Coronary artery (tissue), 2 donors: ENCODE measurements at regions not wholly inside any gene's neighbourhood (a gene's known extent, or its start where the extent isn't known, plus 50 kb on each side); places are given as distances from the start of the nearest gene placed in this dataset.

Source experiments
- DNase-seq: peaks from one replicate; pipeline ENCODE4 v3.0.0-alpha.2; 2017; ENCODE audit warnings: low spot score
- H3K27ac ChIP-seq, 2 donors: fragments of 200-600 bp; sonication (generic); one replicate each; pipeline ENCODE4 v1.5.1; 2016 to 2019
- H3K4me3 ChIP-seq: fragments of 200-600 bp; sonication (generic); 2 replicates; pipeline ENCODE4 v1.5.1; 2016; ENCODE audit warnings: mild to moderate bottlenecking, moderate library complexity
- CTCF ChIP-seq: fragments of 200-600 bp; sonication (generic); IDR thresholded peaks from one replicate; pipeline ENCODE4 v1.5.1; 2019; ENCODE audit warnings: antibody characterized with exemption

DNA sequence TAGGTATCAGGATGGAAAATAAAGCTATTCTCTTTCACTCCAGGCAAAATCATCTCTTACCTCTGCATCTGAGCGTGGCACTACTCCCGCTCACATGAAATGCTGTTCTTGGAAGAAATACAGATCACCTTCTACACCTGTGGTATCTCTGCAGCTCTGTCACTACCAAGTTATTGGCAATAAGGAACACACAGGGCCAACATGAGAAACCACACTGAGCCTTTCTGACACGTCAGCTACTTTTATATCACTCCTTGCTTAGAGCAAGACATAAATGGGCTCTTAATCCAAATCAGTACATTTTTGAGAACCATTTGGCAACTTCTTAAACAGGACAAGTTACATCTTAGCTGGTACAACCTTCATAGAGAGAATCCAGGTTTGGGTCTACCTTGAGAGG lies 101.8 kb upstream of the GUCY1A1 start:
- DNase-seq: no peak
- TF ChIP-seq CTCF: no peak
- Histone ChIP-seq H3K27ac (no peak overlapping the region), H3K4me3 (no peak overlapping the region)

DNA sequence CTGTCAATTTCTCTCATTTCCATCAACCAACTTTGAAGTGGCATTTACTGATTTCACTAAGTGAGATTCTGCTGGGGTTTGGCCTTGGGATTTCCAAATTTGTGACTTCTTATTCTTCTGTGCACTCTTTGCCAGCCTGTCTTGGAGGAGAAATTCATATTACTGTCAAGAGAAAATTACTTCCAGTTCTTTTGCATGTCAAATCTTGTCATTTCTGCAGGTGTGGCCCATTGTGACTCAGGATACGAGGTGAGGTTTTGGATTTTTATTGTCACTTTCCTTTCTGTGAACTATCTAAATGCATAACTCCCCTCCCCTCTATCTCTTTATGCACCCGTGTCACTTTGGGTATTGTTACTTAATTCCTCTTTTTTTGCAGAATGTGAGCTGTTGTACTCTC lies 102.6 kb upstream of the GUCY1A1 start:
- H3K4me3 ChIP-seq: no peak overlapping the region
- no peak for TF ChIP-seq CTCF
- H3K27ac ChIP-seq: no peak overlapping the region
- DNase-seq: no peak

GRCh38 chr4:155559915-155560314 lies 106.7 kb upstream of the GUCY1A1 start:
- DNase-seq: no peak
- Histone ChIP-seq H3K27ac (no peak overlapping the region), H3K4me3 (no peak overlapping the region)
- TF ChIP-seq CTCF: no peak

- no peak overlapping the region for H3K4me3 ChIP-seq
- TF ChIP-seq CTCF: no peak
These were observed 114.5 kb upstream of the GUCY1A1 start for GRCh38 chr4:155552180-155552579.

GRCh38 chr4:155548173-155548572 lies 118.5 kb upstream of the GUCY1A1 start:
- no peak for DNase-seq
- H3K4me3 ChIP-seq: no peak overlapping the region
- no peak overlapping the region for H3K27ac ChIP-seq
- TF ChIP-seq CTCF: no peak

More at GRCh38 chr4:155552180-155552579, 114.5 kb upstream of the GUCY1A1 start:
- H3K27ac ChIP-seq: no peak overlapping the region
- DNase-seq: no peak

DNA sequence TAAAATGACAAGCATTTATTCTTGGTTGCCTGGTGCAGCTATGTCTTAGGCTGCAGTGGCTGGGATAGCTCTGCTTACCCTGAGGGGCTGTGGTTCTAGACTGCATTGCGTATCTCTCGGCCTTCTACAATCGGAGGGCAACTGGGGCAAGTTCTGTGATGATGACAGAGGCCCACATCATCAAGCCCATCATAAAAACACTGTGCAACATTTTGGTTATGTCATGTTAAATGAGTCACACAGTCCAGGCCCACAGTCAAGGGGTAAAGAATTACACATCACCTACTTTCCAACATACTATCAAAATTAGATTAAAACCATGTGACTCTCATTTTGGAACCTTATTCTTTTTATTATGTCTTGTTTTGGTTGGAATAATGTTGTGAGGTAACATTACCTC lies 120.2 kb upstream of the GUCY1A1 start:
- no peak overlapping the region for H3K4me3 ChIP-seq
- TF ChIP-seq CTCF: no peak
- no peak overlapping the region for H3K27ac ChIP-seq
- no peak for DNase-seq

- no peak for TF ChIP-seq CTCF
- no peak overlapping the region for H3K27ac ChIP-seq
- no peak for DNase-seq
- H3K4me3 ChIP-seq: no peak overlapping the region
These were observed 121.2 kb upstream of the GUCY1A1 start for GRCh38 chr4:155545456-155545855.
